ENCODE measurements at regions not wholly inside any gene's neighbourhood (a gene's known extent, or its start where the extent isn't known, plus 50 kb on each side); places are given as distances from the start of the nearest gene placed in this dataset.

DNA sequence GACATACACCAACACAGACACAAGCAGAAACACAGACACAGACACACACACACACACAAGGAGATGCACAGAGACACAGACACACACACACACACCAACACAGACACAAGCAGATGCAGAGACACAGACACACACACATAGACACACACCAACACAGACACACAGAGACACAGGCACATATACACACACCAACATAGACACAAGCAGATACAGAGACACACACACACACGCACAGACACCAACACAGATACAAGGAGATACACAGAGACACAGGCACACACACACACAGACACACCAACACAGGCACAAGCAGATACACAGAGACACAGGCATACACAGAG is 347.2 kb upstream of the KLF6 start:
- ATAC-seq (ENCODE audit: low read depth) (no peak), DNase-seq (ENCODE audit: low spot score) (no peak)
- Histone ChIP-seq H3K36me3 (ENCODE audit: low read depth) (no peaks in the 10 kb centered on the region), H3K4me1 (ENCODE audit: insufficient read depth, poor library complexity, severe bottlenecking) (peaks cover 17% of the 10 kb centered on the region), H3K27ac (ENCODE audit: poor library complexity, severe bottlenecking) (peak overlapping the region; percentile 84), H3K9me3 (ENCODE audit: severe bottlenecking) (no peaks in the 10 kb centered on the region), H3K4me3 (ENCODE audit: severe bottlenecking) (no peak overlapping the region), H3K27me3 (ENCODE audit: insufficient read depth, poor library complexity, severe bottlenecking) (no peaks in the 10 kb centered on the region)
- TF ChIP-seq, protein P1, sequence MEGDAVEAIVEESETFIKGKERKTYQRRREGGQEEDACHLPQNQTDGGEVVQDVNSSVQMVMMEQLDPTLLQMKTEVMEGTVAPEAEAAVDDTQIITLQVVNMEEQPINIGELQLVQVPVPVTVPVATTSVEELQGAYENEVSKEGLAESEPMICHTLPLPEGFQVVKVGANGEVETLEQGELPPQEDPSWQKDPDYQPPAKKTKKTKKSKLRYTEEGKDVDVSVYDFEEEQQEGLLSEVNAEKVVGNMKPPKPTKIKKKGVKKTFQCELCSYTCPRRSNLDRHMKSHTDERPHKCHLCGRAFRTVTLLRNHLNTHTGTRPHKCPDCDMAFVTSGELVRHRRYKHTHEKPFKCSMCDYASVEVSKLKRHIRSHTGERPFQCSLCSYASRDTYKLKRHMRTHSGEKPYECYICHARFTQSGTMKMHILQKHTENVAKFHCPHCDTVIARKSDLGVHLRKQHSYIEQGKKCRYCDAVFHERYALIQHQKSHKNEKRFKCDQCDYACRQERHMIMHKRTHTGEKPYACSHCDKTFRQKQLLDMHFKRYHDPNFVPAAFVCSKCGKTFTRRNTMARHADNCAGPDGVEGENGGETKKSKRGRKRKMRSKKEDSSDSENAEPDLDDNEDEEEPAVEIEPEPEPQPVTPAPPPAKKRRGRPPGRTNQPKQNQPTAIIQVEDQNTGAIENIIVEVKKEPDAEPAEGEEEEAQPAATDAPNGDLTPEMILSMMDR (IDR thresholded peaks at IDR 0.05; ENCODE audit: poor library complexity, severe bottlenecking) = no peak

DNA sequence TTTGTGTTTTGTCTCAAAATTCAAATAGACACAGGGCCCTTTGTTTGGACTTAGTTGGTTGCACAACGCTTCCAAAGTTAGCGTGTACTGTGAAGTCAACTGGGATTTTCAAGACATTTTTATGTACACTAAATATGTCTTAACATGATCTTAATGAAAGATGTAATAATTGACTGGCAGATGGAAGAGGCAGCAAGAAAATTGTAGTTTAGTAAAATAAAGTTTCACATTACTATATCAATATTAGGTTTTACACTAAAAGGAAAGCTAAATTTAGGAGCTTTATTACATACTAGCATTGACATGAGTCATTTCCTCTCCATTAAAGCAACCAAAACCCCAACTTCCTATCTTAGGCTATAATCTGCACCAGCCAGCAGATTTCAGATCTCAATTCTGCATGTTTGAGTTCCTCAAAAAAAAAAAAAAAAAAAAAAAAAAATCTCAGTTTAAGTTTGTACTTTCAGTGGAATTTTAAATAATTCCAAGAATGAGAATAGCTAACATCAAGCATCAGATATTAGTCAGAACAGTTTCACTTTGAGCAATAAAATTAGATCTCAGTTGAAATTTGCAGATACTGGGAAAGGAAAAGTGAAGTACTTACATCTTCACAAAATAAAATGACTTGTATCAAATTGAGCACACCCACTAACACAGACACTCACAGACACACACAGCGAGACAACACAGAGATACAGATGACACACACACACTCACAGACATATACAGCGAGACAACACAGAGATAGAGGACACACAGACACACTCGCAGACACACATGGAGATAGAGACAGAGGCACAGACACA is 346.6 kb upstream of the KLF6 start:
- no peak for DNase-seq (ENCODE audit: low spot score)
- Histone ChIP-seq H3K27me3 (ENCODE audit: insufficient read depth, poor library complexity, severe bottlenecking) (no peaks in the 10 kb centered on the region), H3K27ac (ENCODE audit: poor library complexity, severe bottlenecking) (peak overlapping the region; percentile 84), H3K36me3 (ENCODE audit: low read depth) (no peaks in the 10 kb centered on the region), H3K9me3 (ENCODE audit: severe bottlenecking) (no peaks in the 10 kb centered on the region), H3K4me3 (ENCODE audit: severe bottlenecking) (no peak overlapping the region), H3K4me1 (ENCODE audit: insufficient read depth, poor library complexity, severe bottlenecking) (peaks cover 17% of the 10 kb centered on the region)
- TF ChIP-seq, protein P1 (IDR thresholded peaks at IDR 0.05; ENCODE audit: poor library complexity, severe bottlenecking) = no peak
- peak; percentile 95 for ATAC-seq (ENCODE audit: low read depth)

DNA sequence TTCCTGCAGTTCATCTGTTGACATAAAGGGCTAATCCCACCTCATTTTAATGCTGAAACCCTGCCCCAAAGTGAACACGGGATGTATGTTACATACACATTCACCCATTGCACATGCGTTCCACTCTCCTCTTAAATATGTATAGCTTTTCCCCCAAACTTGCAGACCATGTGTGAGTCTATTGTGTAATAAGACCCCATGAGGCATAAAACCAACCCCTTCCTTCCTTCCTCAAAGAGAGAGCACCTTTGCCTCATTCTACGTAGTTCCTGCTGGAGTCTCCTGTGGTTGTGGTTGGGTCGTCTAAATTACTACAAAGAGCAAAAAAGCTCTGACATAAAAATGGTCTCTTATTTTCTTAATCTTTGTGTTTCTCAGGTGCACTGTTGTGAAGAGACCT is 345.7 kb upstream of the KLF6 start:
- Histone ChIP-seq H3K4me1 (ENCODE audit: insufficient read depth, poor library complexity, severe bottlenecking) (peaks cover 17% of the 10 kb centered on the region), H3K27ac (ENCODE audit: poor library complexity, severe bottlenecking) (peak overlapping the region; percentile 84), H3K4me3 (ENCODE audit: severe bottlenecking) (no peak overlapping the region), H3K27me3 (ENCODE audit: insufficient read depth, poor library complexity, severe bottlenecking) (no peaks in the 10 kb centered on the region), H3K9me3 (ENCODE audit: severe bottlenecking) (no peaks in the 10 kb centered on the region), H3K36me3 (ENCODE audit: low read depth) (no peaks in the 10 kb centered on the region)
- TF ChIP-seq, protein P1 (IDR thresholded peaks at IDR 0.05; ENCODE audit: poor library complexity, severe bottlenecking) = no peak
- DNase-seq (ENCODE audit: low spot score) = no peak
- ATAC-seq (ENCODE audit: low read depth) = no peak

DNA sequence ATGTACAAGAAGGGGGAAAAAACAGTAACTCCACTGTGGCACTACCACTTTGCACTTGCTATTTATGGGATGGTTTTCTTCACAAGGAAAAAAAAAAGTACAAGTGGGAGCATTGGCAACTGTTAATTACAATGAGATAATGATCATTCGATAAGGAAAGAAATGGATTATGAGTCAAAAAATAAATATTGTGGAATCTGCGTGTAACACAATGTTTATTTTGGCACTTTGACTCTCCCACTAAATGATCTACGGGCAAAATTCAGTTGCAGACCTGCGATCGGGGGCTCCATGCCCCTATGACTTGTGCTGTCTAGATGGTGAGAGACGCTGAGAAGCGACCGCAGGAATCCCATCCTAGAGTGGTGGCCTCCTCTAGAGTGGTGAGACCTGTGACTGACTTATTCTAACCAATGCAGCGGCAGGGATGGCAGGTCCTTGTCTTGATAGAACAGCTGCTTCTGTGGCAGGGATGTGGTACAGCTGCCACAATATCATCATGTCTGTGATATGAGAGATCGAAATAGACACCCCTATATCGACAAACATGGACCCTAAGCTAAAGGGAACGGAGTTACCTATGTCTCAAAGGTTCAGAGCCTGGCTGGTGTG is 345.0 kb upstream of the KLF6 start:
- Histone ChIP-seq H3K4me1 (ENCODE audit: insufficient read depth, poor library complexity, severe bottlenecking) (peaks cover 17% of the 10 kb centered on the region), H3K9me3 (ENCODE audit: severe bottlenecking) (no peaks in the 10 kb centered on the region), H3K27me3 (ENCODE audit: insufficient read depth, poor library complexity, severe bottlenecking) (no peaks in the 10 kb centered on the region), H3K4me3 (ENCODE audit: severe bottlenecking) (no peak overlapping the region), H3K36me3 (ENCODE audit: low read depth) (no peaks in the 10 kb centered on the region), H3K27ac (ENCODE audit: poor library complexity, severe bottlenecking) (peak overlapping the region; percentile 84)
- ATAC-seq (ENCODE audit: low read depth) (no peak), DNase-seq (ENCODE audit: low spot score) (no peak)
- TF ChIP-seq, protein P1 (IDR thresholded peaks at IDR 0.05; ENCODE audit: poor library complexity, severe bottlenecking) = no peak

All from RWPE2 (cell line).